ENCODE measurements at regions not wholly inside any gene's neighbourhood (a gene's known extent, or its start where the extent isn't known, plus 50 kb on each side); places are given as distances from the start of the nearest gene placed in this dataset.

- TF ChIP-seq POLR2AphosphoS5 (IDR thresholded peaks at IDR 0.05; ENCODE audit: low read depth, low read length): no peak
- TF ChIP-seq POLR2A (IDR thresholded peaks at IDR 0.05; ENCODE audit: low read depth, low read length): no peak
- TF ChIP-seq TAF1 (IDR thresholded peaks at IDR 0.05; ENCODE audit: borderline replicate concordance, low read depth, low read length): no peak
- FAIRE-seq (no peak), DNase-seq (ENCODE audit: insufficient read length) (no peak)
Measured at GRCh38 chr1:234689236-234689635, 79.3 kb upstream of the IRF2BP2 start.

- no peak for FAIRE-seq
- DNase-seq (ENCODE audit: insufficient read length): no peak
- TF ChIP-seq TAF1 (IDR thresholded peaks at IDR 0.05; ENCODE audit: borderline replicate concordance, low read depth, low read length): no peak
- TF ChIP-seq POLR2AphosphoS5 (IDR thresholded peaks at IDR 0.05; ENCODE audit: low read depth, low read length): no peak
- no peak for TF ChIP-seq POLR2A (IDR thresholded peaks at IDR 0.05; ENCODE audit: low read depth, low read length)
Measured at GRCh38 chr1:234687011-234687410, 77.0 kb upstream of the IRF2BP2 start.

- TF ChIP-seq POLR2AphosphoS5 (IDR thresholded peaks at IDR 0.05; ENCODE audit: low read depth, low read length) (no peak), TAF1 (IDR thresholded peaks at IDR 0.05; ENCODE audit: borderline replicate concordance, low read depth, low read length) (no peak), POLR2A (IDR thresholded peaks at IDR 0.05; ENCODE audit: low read depth, low read length) (no peak)
- DNase-seq (ENCODE audit: insufficient read length): no peak
- FAIRE-seq: no peak
Measured at GRCh38 chr1:234686035-234686434, 76.1 kb upstream of the IRF2BP2 start.

- DNase-seq (ENCODE audit: insufficient read length) (no peak), FAIRE-seq (no peak)
- no peak for TF ChIP-seq POLR2AphosphoS5 (IDR thresholded peaks at IDR 0.05; ENCODE audit: low read depth, low read length)
- TF ChIP-seq TAF1 (IDR thresholded peaks at IDR 0.05; ENCODE audit: borderline replicate concordance, low read depth, low read length): no peak
- no peak for TF ChIP-seq POLR2A (IDR thresholded peaks at IDR 0.05; ENCODE audit: low read depth, low read length)
Measured at GRCh38 chr1:234684856-234685255, 74.9 kb upstream of the IRF2BP2 start.

- TF ChIP-seq TAF1 (IDR thresholded peaks at IDR 0.05; ENCODE audit: borderline replicate concordance, low read depth, low read length) (no peak), POLR2AphosphoS5 (IDR thresholded peaks at IDR 0.05; ENCODE audit: low read depth, low read length) (no peak), POLR2A (IDR thresholded peaks at IDR 0.05; ENCODE audit: low read depth, low read length) (no peak)
- DNase-seq (ENCODE audit: insufficient read length) (no peak), FAIRE-seq (no peak)
Measured at GRCh38 chr1:234683861-234684632, 74.1 kb upstream of the IRF2BP2 start.

- no peak for DNase-seq (ENCODE audit: insufficient read length)
- TF ChIP-seq POLR2AphosphoS5 (IDR thresholded peaks at IDR 0.05; ENCODE audit: low read depth, low read length) (no peak), TAF1 (IDR thresholded peaks at IDR 0.05; ENCODE audit: borderline replicate concordance, low read depth, low read length) (no peak), POLR2A (IDR thresholded peaks at IDR 0.05; ENCODE audit: low read depth, low read length) (no peak)
- FAIRE-seq: no peak
Measured at GRCh38 chr1:234683127-234683860, 73.3 kb upstream of the IRF2BP2 start.

GRCh38 chr1:234681990-234682389 lies 72.0 kb upstream of the IRF2BP2 start:
- no peak for DNase-seq (ENCODE audit: insufficient read length)
- no peak for FAIRE-seq
- no peak for TF ChIP-seq POLR2AphosphoS5 (IDR thresholded peaks at IDR 0.05; ENCODE audit: low read depth, low read length)
- no peak for TF ChIP-seq TAF1 (IDR thresholded peaks at IDR 0.05; ENCODE audit: borderline replicate concordance, low read depth, low read length)
- no peak for TF ChIP-seq POLR2A (IDR thresholded peaks at IDR 0.05; ENCODE audit: low read depth, low read length)

DNA sequence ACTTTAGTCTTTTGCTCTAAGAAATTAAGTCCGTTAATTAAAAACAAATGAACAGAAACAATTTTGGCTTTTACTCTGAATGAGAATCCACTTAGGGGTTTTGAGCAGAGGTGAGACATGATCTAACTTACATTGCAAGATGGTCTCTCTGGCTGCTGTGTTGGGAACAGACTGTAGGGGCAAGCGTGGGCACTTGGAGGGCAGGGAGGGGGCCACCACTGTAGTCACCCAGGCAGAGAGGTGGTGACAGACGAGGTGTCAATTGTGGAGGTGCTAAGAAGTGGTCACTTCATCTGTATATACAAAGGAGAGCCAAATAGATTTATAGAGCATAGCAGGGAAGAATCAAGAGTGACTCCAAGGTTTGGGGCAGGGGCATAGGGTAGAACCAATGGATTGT lies 71.1 kb upstream of the IRF2BP2 start:
- DNase-seq (ENCODE audit: insufficient read length) (no peak), FAIRE-seq (no peak)
- TF ChIP-seq POLR2A (IDR thresholded peaks at IDR 0.05; ENCODE audit: low read depth, low read length) (no peak), POLR2AphosphoS5 (IDR thresholded peaks at IDR 0.05; ENCODE audit: low read depth, low read length) (no peak), TAF1 (IDR thresholded peaks at IDR 0.05; ENCODE audit: borderline replicate concordance, low read depth, low read length) (no peak)

- no peak for TF ChIP-seq TAF1 (IDR thresholded peaks at IDR 0.05; ENCODE audit: borderline replicate concordance, low read depth, low read length)
- no peak for TF ChIP-seq POLR2A (IDR thresholded peaks at IDR 0.05; ENCODE audit: low read depth, low read length)
- no peak for TF ChIP-seq POLR2AphosphoS5 (IDR thresholded peaks at IDR 0.05; ENCODE audit: low read depth, low read length)
- DNase-seq (ENCODE audit: insufficient read length) (no peak), FAIRE-seq (no peak)
Measured at GRCh38 chr1:234680331-234680904, 70.4 kb upstream of the IRF2BP2 start.

DNA sequence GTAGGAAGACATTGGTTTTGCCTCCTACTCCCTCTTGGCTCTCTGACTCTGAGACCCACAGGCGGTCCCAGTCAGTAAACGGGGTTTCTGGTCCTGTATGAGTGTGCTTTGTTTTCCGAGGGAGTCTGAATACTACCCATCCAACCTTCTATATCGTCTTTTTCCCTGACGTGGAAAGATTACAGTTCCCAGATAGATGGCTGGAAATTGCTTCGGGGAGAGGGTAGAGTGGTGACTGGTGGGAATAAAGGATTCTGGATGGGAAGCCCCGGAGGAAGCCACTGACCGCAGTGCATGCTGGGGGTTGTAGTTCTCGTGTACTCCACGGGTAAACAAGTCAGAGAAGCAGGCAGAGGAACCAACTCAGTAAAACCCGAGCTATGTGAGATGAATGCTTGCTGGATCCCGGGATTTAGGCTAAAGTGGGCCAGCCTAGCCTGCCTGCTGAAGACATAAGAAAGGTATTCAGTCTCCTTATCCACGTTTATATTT lies 66.2 kb upstream of the IRF2BP2 start:
- TF ChIP-seq TAF1 (IDR thresholded peaks at IDR 0.05; ENCODE audit: borderline replicate concordance, low read depth, low read length) (no peak), POLR2A (IDR thresholded peaks at IDR 0.05; ENCODE audit: low read depth, low read length) (no peak), POLR2AphosphoS5 (IDR thresholded peaks at IDR 0.05; ENCODE audit: low read depth, low read length) (no peak)
- FAIRE-seq (peak; percentile 93), DNase-seq (ENCODE audit: insufficient read length) (no peak)

- no peak for TF ChIP-seq POLR2A (IDR thresholded peaks at IDR 0.05; ENCODE audit: low read depth, low read length)
- TF ChIP-seq POLR2AphosphoS5 (IDR thresholded peaks at IDR 0.05; ENCODE audit: low read depth, low read length): no peak
- TF ChIP-seq TAF1 (IDR thresholded peaks at IDR 0.05; ENCODE audit: borderline replicate concordance, low read depth, low read length): no peak
- FAIRE-seq (peak; percentile 38), DNase-seq (ENCODE audit: insufficient read length) (no peak)
Measured at GRCh38 chr1:234675572-234675971, 65.6 kb upstream of the IRF2BP2 start.
